HG02571 (cell line): ENCODE measurements at regions not wholly inside any gene's neighbourhood (a gene's known extent, or its start where the extent isn't known, plus 50 kb on each side); places are given as distances from the start of the nearest gene placed in this dataset.
A peak's percentile ranks its signal among the peaks of the same experiment; 100 is the strongest.
"Not testable (repeated sequence)": the region's sequence is repeated elsewhere in the genome, so short reads cannot be mapped to it uniquely, and the experiment has no call there.

Source experiments
- ATAC-seq: cut with Tn5 transposase; IDR thresholded peaks from one replicate; pipeline ENCODE4 v1.9.1; 2021; ENCODE audit warnings: mild to moderate bottlenecking, moderate library complexity; ENCODE audit not compliant: unreplicated experiment

- ATAC-seq = no peak
These were observed 293.6 kb downstream of the PTPRC start for GRCh38 chr1:198932351-198932991.

- no peak for ATAC-seq
These were observed 294.8 kb downstream of the PTPRC start for GRCh38 chr1:198933515-198934222.

- ATAC-seq = no peak
These were observed 295.6 kb downstream of the PTPRC start for GRCh38 chr1:198934426-198934825.

- no peak for ATAC-seq
These were observed 296.1 kb downstream of the PTPRC start for GRCh38 chr1:198934901-198935305.

GRCh38 chr1:198935306-198935921 lies 296.6 kb downstream of the PTPRC start:
- ATAC-seq = peak; percentile 44

- no peak for ATAC-seq
These were observed 297.7 kb downstream of the PTPRC start for GRCh38 chr1:198936371-198937083.

- ATAC-seq = peak; percentile 93
These were observed 298.6 kb downstream of the PTPRC start for GRCh38 chr1:198937231-198938031.

- ATAC-seq = no peak
These were observed 300.4 kb downstream of the PTPRC start for GRCh38 chr1:198939286-198939685.

- ATAC-seq = no peak
These were observed 301.1 kb downstream of the PTPRC start for GRCh38 chr1:198939956-198940355.

GRCh38 chr1:198942466-198942865 lies 303.6 kb downstream of the PTPRC start:
- ATAC-seq = no peak

- no peak for ATAC-seq
These were observed 304.8 kb downstream of the PTPRC start for GRCh38 chr1:198943484-198944187.

GRCh38 chr1:198947456-198947855 lies 308.6 kb downstream of the PTPRC start:
- ATAC-seq = no peak

- ATAC-seq = no peak
These were observed 310.2 kb downstream of the PTPRC start for GRCh38 chr1:198948895-198949659.

- no peak for ATAC-seq
These were observed 311.2 kb downstream of the PTPRC start for GRCh38 chr1:198950036-198950435.

- ATAC-seq = no peak
These were observed 316.2 kb downstream of the PTPRC start for GRCh38 chr1:198955085-198955484.

- no peak for ATAC-seq
These were observed 318.2 kb downstream of the PTPRC start for GRCh38 chr1:198957044-198957443.

- no peak for ATAC-seq
These were observed 320.2 kb downstream of the PTPRC start for GRCh38 chr1:198959032-198959431.

GRCh38 chr1:198959676-198960075 lies 320.8 kb downstream of the PTPRC start:
- ATAC-seq = no peak

- ATAC-seq = not testable (repeated sequence)
These were observed 325.0 kb downstream of the PTPRC start for GRCh38 chr1:198963796-198964195.
